SHP77 (cell line): ENCODE measurements at regions not wholly inside any gene's neighbourhood (a gene's known extent, or its start where the extent isn't known, plus 50 kb on each side); places are given as distances from the start of the nearest gene placed in this dataset.
A peak's percentile ranks its signal among the peaks of the same experiment; 100 is the strongest.

ENCODE experiments used
- DNase-seq, 2 experiments: peaks; one replicate each; lab custom pipeline; 2025; lab: John Stamatoyannopoulos, UW

GRCh38 chr7:80403686-80404241 is 108.1 kb downstream of the GNAT3 start:
- DNase-seq = no peak

- DNase-seq = no peak
These were observed 110.2 kb downstream of the GNAT3 start for GRCh38 chr7:80401708-80402107.

GRCh38 chr7:80393786-80394185 is 118.1 kb downstream of the GNAT3 start:
- peak; percentile 39 to 42 for DNase-seq

- DNase-seq = peak in 1 of 2 experiments; percentile 4
These were observed 119.4 kb downstream of the GNAT3 start for GRCh38 chr7:80392229-80393169.

- DNase-seq = no peak
These were observed 124.2 kb downstream of the GNAT3 start for GRCh38 chr7:80387634-80388193.

- DNase-seq = no peak
These were observed 125.2 kb downstream of the GNAT3 start for GRCh38 chr7:80386686-80387085.

GRCh38 chr7:80385508-80385907 is 126.4 kb downstream of the GNAT3 start:
- no peak for DNase-seq

- no peak for DNase-seq
These were observed 130.9 kb downstream of the GNAT3 start for GRCh38 chr7:80380957-80381356.

- no peak for DNase-seq
These were observed 132.6 kb downstream of the GNAT3 start for GRCh38 chr7:80379034-80379982.

GRCh38 chr7:80374321-80374720 is 137.5 kb downstream of the GNAT3 start:
- DNase-seq = no peak

- no peak for DNase-seq
These were observed 138.3 kb downstream of the GNAT3 start for GRCh38 chr7:80373429-80374032.

GRCh38 chr7:80372415-80372814 is 139.4 kb downstream of the GNAT3 start:
- no peak for DNase-seq

- no peak for DNase-seq
These were observed 141.3 kb downstream of the GNAT3 start for GRCh38 chr7:80370587-80370986.

- DNase-seq = no peak
These were observed 142.5 kb downstream of the GNAT3 start for GRCh38 chr7:80369321-80369720.

- DNase-seq = no peak
These were observed 149.2 kb downstream of the GNAT3 start for GRCh38 chr7:80362677-80363076.

GRCh38 chr7:80362010-80362618 is 149.8 kb downstream of the GNAT3 start:
- DNase-seq = no peak

- DNase-seq = no peak
These were observed 152.4 kb downstream of the GNAT3 start for GRCh38 chr7:80359476-80359875.

GRCh38 chr7:80359029-80359428 is 152.8 kb downstream of the GNAT3 start:
- no peak for DNase-seq

GRCh38 chr7:80357530-80357929 is 154.3 kb downstream of the GNAT3 start:
- DNase-seq = no peak

- DNase-seq = no peak
These were observed 161.4 kb downstream of the GNAT3 start for GRCh38 chr7:80350430-80350829.

- no peak for DNase-seq
These were observed 163.6 kb downstream of the GNAT3 start for GRCh38 chr7:80348223-80348622.
